Activated CD8-positive, alpha-beta memory T cell treated with anti-CD3 and anti-CD28 coated beads, Interleukin-2, amount 50 U/mL, for 24 hours (primary cell): ENCODE measurements at regions not wholly inside any gene's neighbourhood (a gene's known extent, or its start where the extent isn't known, plus 50 kb on each side); places are given as distances from the start of the nearest gene placed in this dataset.
"Not testable (repeated sequence)": the region's sequence is repeated elsewhere in the genome, so short reads cannot be mapped to it uniquely, and the experiment has no call there.

Experiments used
- DNase-seq: peaks from one replicate; pipeline ENCODE4 v3.0.0-alpha.2; 2020; ENCODE audit errors: extremely low read depth

GRCh38 chr14:53399057-53399456 lies 245.9 kb upstream of the DDHD1 start:
- no peak for DNase-seq

GRCh38 chr14:53398616-53399015 lies 245.5 kb upstream of the DDHD1 start:
- no peak for DNase-seq

GRCh38 chr14:53395267-53395666 lies 242.1 kb upstream of the DDHD1 start:
- not testable (repeated sequence) for DNase-seq

- DNase-seq: no peak
Measured at GRCh38 chr14:53391631-53392285, 238.6 kb upstream of the DDHD1 start.

- DNase-seq: no peak
Measured at GRCh38 chr14:53391156-53391555, 238.0 kb upstream of the DDHD1 start.

- DNase-seq: no peak
Measured at GRCh38 chr14:53390008-53390407, 236.9 kb upstream of the DDHD1 start.

- DNase-seq: no peak
Measured at GRCh38 chr14:53389202-53389601, 236.1 kb upstream of the DDHD1 start.

GRCh38 chr14:53386362-53386761 lies 233.2 kb upstream of the DDHD1 start:
- no peak for DNase-seq

- DNase-seq: no peak
Measured at GRCh38 chr14:53384536-53384935, 231.4 kb upstream of the DDHD1 start.

GRCh38 chr14:53384073-53384472 lies 230.9 kb upstream of the DDHD1 start:
- no peak for DNase-seq

- no peak for DNase-seq
Measured at GRCh38 chr14:53381895-53382294, 228.8 kb upstream of the DDHD1 start.

- no peak for DNase-seq
Measured at GRCh38 chr14:53380867-53381225, 227.7 kb upstream of the DDHD1 start.

- no peak for DNase-seq
Measured at GRCh38 chr14:53380052-53380866, 227.1 kb upstream of the DDHD1 start.

- DNase-seq: no peak
Measured at GRCh38 chr14:53378142-53378541, 225.0 kb upstream of the DDHD1 start.

GRCh38 chr14:53376064-53376463 lies 222.9 kb upstream of the DDHD1 start:
- DNase-seq: no peak

- DNase-seq: no peak
Measured at GRCh38 chr14:53375599-53375998, 222.5 kb upstream of the DDHD1 start.

GRCh38 chr14:53368711-53369201 lies 215.6 kb upstream of the DDHD1 start:
- DNase-seq: no peak

GRCh38 chr14:53368066-53368465 lies 214.9 kb upstream of the DDHD1 start:
- DNase-seq: no peak

- DNase-seq: no peak
Measured at GRCh38 chr14:53367644-53368026, 214.5 kb upstream of the DDHD1 start.

GRCh38 chr14:53365486-53366130 lies 212.5 kb upstream of the DDHD1 start:
- DNase-seq: no peak

- not testable (repeated sequence) for DNase-seq
Measured at GRCh38 chr14:53362916-53363315, 209.8 kb upstream of the DDHD1 start.

- no peak for DNase-seq
Measured at GRCh38 chr14:53360829-53361228, 207.7 kb upstream of the DDHD1 start.

- no peak for DNase-seq
Measured at GRCh38 chr14:53358166-53358565, 205.0 kb upstream of the DDHD1 start.
